ENCODE measurements at regions not wholly inside any gene's neighbourhood (a gene's known extent, or its start where the extent isn't known, plus 50 kb on each side); places are given as distances from the start of the nearest gene placed in this dataset.
A peak's percentile ranks its signal among the peaks of the same experiment; 100 is the strongest.

DNA sequence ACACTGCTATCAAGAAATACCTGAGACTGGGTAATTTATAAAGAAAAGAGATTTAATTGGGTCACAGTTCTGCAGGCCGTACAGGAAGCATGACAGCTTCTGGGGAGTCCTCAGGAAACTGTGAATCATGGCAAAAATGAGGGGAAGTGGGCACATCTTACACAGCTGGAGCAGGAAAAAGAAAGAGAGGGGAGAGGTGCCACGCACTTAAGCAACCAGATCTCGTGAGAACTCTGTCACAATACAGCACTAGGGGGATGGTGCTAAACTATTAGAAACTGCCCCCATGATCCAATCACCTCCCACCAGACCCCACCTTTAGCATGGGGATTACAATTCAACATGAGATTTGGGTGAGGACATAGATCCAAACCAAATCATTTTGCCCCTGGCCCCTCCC lies 105.5 kb upstream of the CPLX2 start:
- no peak for DNase-seq (ENCODE audit: low read depth)

DNA sequence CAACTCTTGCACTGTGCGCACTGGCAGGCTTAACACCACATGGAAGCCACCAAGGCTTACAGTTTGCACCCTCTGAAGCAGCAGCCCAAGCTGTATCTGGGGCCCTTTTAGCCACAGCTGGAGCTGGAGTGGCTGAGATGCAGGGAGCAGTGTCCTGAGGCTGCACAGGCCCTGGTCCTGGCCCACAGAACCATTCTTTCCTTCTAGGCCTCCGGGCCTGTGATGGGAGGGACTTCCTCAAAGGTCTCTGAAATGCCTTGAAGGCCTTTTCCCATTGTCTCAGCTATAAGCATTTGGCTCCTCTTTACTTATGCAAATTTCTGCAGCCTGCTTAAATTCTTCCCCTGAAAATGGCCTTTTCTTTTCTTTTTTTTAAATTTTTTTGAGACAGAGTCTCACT lies 104.4 kb upstream of the CPLX2 start:
- DNase-seq (ENCODE audit: low read depth) = no peak

DNA sequence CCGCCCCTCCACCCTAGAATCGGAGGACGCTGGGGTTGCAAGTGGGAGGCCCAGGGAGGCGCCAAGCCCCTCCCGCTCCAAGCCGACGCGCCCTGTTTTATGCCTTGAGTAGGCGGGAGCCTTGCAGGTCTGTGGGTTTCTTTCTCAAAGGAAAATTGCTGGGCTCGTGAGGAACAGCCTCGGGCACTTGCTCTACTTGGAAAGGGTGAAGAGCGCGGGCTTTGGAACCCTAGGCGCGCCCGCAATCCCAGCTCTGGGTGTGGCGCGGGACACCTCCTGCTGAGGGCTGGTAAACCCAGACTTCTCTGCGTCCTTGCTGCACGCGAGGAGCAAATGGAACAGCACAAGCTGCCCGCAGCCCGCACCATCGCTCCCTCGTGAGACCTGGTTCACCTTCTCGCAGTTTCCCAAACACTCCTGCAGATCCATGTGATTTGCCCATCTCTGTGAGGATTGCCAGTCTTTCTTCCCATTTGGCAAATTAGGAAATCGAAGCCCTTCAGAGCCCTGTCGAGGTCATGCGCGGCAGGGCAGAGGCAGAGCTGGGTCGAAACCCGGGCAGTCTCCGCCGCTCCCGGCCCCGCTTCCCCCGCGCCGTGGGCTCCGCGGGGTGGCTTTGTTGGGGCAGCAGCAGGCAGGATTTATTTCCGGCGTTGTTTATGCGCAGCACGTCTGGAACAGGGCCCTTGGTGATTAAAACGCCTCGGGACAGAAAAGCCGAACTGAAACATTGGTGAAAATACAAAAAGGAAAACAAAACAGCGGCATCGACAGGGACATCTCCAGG lies 98.4 kb upstream of the CPLX2 start:
- no peak for DNase-seq (ENCODE audit: low read depth)

DNA sequence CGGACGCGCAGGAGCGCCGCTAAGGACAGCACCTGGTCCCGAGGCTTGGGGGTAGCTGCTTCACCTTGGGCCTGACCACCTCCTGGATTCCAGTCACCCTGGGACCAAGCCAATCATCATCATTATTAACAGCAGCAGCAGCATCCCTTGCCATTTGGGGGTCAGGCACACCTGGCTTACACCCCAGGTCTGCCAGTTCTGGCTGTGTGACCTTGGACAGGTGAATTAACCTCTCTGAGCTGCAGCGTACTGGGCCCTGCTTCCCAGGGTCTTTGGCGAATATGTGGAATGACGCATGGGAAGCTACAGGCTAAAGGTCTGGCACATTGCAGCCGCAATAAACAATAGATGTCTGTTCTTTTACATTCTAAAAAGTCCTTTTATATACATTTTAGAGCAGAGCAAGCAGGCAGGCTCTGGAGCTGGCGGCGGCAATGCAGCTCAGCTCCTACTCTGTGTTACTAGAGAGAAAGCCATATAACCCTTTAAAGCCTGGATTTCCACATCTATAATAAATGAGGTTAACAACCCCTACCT lies 97.8 kb upstream of the CPLX2 start:
- no peak for DNase-seq (ENCODE audit: low read depth)

DNA sequence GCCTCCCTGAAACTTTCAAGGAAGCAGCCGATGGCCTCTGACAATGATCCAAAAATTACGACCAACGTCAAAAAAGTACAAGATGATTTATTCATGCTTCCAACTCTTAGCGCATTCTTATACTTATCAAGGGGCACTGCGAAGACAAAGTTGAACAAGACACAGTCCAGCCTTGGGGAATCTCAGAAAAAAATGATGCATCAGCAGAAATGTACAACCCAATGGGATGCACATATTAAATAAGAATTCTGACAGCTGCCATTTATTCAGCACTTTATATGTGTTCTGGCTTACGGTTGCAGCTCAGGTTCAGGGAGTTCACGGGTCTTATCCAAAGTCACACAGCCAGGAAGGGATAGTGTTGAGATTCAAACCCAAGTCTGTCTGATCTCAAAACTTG lies 96.0 kb upstream of the CPLX2 start:
- DNase-seq (ENCODE audit: low read depth) = no peak

DNA sequence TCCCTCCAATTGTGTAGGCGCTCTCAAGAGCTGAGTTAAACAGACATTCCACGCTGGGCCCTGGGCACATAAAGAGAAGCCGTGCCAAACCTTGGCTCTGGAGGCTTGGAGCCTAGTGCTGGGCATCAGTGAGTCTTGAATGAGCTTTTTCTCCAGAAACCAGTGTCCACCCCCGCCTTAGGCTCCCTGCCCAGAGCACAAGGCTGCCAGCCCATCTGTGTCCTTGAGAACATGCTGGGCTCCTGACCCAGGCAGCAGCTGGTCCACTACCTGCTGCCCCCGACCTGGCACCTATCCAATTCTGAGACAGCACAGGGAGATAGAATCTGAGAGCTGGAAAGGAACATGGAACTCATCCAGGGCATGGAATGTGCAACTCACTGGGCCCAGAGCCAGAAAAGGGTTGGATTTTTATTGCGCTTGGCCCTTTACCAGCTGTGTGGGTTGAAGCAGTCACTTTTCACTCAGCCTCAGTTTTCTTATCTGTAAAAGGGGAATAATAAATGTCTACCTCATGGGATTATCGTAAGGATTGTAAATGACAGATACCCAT lies 92.4 kb upstream of the CPLX2 start:
- no peak for DNase-seq (ENCODE audit: low read depth)

DNA sequence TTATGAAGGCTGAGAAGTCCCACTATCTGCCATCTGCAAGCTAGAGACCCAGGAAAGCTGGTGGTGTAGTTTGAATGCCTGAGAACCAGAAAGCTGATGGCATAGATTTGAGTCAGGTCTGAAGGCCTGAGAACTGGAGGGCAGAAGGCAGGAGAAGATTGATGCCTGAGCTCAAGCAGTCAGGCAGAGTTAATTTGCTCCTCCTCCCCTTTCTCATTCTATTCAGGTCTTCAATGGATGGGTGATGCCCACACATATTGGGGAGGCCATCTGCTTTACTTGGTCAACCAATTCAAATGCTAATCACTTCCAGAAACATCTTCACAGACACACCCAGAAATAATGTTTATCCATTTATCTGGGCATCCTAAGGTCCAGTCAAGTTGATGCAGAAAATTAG lies 87.6 kb upstream of the CPLX2 start:
- DNase-seq (ENCODE audit: low read depth) = no peak

DNA sequence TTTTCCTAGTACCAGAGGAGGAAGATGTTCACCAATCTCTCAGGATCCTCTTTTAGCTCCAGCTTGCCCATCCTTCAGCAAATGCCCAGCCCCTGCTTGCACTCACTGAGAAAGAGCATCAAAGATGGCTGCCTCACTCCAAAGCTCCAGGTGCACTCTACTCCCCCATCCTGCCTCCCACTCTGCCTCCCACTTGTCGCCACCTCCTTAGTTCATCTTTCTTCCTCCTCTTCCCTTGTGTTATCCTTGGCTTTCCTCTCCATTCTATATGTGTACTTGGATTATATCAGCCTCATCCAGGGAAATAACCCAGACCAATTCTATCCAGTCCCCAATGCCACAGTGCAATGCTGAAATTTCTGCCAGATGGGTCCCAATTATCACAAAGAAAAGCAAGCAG lies 87.1 kb upstream of the CPLX2 start:
- no peak for DNase-seq (ENCODE audit: low read depth)

DNA sequence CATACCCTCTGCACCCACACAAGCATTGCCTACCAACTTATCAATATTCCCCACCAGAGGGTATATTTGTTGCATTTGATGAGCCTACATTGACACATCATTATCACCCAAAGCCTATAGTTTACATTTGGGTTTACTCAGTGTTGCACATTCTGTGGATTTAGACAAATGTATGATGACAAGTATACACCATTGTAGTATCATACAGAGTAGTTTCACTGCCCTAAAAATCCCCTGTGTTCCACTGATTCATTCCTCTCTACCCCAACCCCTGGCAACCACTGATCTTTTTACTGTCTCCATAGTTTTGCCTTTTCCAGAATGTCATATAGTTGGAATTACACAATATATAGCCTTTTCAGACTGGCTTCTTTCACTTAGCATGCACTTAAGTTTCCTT lies 85.7 kb upstream of the CPLX2 start:
- DNase-seq (ENCODE audit: low read depth) = no peak

DNA sequence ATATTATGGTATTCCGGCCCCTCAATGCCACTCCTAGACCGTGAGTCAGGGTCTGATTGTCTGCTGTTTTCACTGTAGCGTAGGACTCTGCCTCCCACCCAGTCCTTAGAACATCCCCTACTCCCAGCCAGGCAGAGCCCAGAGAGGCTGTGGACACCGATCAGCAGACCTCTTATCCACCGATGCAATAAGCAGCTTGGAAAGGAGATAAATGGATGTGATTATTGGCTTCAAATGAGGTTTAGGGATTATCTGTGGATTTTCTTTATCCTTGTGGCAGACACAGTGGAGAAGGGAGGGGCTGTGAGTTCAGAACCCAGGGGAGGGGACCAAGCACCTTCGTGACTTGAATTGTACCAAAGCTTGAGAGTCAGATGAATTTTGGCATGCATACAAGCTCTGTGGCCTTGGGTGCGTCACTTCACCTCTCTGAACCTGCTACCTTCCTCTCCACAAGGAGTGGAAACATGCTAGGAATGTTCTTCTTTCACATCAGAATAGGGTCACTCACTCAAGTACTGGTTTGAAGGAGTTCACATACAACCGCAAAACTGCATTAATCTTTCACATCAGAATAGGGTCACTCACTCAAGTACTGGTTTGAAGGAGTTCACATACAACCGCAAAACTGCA lies 83.1 kb upstream of the CPLX2 start:
- no peak for DNase-seq (ENCODE audit: low read depth)

DNA sequence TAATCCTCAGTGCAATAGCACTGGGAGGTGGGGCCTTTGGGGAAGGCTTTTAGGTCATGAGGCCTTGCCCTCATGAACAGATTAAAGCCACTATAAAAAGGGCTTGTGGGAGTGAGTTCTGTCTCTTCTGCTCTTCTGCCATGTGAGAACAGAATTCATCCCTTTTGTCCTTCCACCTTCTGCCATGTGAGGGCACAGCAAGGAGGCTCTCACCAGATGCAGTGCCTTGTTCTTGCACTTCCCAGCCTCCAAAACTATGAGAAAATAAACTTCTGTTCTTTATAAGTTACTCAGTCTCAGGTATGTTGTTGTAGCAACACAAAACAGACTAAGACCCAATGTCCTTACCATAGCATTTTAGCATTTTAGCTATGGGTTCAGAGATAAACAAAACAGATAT lies 81.7 kb upstream of the CPLX2 start:
- no peak for DNase-seq (ENCODE audit: low read depth)

DNA sequence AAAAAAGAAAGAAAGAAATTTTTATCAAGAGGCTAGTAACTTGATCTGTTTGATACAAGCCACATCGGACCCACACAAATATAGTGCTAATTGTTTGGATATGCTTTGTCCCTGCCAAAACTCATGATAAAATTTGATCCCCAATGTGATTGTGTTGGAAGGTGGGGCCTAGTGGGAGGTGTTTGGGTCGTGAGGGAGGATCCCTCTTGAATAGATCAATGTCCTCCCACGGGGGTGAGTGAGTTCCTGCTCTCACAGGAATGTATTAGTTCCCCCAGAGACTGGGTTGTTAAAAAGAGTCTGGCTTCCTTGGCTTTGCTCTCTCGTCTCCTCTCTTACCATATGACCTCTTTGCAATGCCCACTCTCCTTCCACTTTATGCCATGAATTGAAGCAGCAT lies 80.6 kb upstream of the CPLX2 start:
- DNase-seq (ENCODE audit: low read depth) = no peak

DNA sequence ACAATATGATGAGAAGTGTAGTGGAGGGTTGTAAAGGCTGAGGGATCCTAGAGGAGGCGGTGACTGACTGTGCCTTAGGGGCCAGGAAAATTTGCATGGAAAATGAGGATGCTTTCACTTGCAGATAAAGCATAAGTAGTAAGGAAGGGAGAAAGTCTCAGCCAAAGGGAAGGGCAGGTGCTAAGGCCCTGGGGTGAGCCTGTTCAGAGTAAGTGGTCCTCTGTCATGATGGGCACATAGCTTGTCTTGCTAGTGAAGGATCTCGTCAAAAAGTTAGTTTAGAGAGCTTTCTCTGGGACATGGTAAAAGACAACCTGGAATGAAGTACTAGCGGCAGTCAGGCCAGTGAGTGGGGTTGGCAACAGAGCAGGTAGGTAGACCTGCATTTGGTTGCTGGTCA lies 75.4 kb upstream of the CPLX2 start:
- DNase-seq (ENCODE audit: low read depth) = no peak

DNA sequence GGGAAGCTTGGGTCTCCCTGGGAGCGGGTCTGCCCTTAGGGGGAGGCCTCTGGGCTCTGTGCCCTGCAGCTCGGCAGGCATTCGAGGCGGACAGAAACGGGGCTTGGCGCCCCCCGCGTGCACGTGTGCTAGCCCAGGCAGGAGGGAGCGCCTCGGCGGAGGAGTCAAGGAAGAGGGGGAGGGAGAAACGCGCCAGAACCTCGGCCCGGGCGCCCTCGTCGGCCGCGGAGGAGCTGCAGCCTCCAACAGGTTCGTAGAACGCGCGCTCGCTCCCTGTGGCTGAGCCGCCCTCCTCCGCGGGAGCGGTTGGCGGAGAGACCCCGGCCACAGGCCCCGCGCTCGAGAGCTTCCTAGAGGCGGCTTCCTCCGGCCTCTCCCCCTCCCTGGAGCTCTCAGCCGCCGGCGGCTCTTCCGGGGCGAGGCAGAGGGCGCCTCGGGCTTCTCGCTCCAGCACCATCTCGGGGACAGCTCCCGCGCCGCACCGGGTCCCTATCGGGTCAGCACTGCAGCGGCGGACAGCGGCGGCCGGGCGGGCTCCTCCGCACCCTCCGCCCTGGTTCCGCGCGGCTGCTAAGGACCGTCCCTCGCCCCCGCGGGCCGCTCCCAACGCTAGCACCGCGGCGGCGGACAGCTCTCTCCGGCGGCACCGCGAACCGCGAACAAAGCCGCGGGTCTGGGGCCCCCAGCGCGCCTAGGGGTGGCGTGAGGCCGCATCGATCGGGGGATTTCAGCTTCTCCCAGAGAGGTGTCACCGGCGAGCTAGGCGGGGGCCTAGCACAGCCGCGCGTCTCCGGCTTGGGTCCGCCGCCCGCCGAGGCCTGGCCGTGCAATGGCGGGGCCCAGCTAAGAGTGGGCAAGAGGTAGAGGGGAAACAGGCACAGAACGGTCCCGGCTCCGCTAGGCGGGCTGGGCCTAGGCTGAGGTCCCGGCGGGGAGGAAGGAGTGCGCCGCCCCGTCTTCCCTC lies 74.6 kb upstream of the CPLX2 start:
- peak; percentile 66 for DNase-seq (ENCODE audit: low read depth)

DNA sequence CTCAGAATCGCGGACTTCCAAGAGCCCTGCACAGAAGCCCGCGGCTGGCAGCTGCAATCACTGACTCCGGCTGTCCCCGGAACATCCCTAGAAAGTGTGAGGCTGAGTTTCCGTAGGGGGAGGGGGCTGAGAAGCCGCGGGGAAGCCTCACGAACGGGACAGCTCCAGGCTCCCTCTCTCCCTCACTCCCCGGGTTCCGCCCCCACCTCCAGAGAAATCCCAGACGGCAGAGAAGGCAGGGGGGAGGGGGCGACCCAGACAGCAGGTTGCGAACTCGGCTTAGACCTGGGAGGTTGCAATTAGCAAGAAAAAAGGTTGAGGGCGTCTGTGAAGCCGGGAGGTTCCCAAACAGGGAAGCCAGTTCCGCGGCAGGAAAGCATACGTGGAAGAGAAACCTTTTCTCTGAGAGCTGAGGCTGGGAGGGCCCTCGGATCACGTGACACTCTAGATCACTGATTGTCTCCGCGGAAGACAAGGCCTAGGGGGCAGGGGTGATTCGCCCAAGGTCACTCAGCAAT lies 73.8 kb upstream of the CPLX2 start:
- no peak for DNase-seq (ENCODE audit: low read depth)

DNA sequence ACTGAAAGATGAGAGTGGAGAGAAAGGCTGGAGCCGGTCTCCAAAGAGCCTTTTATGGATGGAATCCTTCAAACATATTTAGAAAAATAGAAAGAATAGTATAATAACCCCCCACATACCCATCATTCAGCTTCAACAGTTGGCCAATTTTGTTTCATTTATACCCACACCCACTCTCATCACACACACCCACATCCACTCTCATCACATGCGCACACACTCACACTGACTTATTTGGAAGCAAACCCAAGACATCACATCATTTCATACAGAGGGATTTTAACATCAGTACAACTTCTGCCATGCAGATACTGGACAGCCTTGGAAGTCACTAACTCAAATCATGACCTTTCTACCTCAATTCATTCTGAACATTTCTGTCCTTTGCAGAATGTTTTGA lies 72.8 kb upstream of the CPLX2 start:
- no peak for DNase-seq (ENCODE audit: low read depth)

DNA sequence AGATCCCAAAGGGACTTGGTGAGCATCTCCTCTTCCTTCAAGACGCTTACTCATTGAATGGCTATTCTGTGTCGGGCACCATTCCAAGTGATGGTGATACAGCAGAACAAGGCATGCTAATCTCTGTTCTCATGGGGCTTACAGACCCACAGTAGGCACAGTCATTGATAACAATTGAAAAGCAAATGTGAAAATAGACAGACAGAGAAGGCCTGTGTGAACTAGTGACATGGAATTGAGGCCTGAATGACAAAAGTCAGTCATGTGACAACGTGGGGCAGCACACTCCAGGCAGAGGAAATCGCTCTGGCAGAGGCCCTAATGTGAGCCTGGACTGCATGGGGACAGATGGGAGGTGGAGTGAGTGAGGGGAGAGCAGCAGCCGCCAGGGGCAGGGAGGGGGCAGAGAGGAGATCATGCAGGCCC lies 70.7 kb upstream of the CPLX2 start:
- no peak for DNase-seq (ENCODE audit: low read depth)

DNA sequence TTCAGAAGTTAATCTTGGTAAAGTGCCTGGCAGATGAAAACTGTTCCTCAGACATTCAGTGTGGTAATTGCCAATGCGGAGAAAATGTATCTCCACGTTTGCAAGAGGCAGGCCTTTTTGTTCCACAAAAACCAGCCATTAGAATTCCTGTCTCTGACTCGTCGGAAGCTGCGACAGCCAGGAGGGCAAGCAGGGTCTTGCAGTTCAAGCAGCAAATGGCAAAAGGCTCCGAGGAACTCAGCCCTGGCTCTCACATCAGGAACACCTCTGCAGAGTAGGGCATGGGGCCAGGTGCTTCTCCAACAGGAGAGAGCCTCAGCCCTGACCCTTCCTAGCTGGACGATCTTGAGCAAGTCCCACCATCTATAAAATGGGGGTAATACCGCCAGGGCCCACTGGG lies 69.0 kb upstream of the CPLX2 start:
- no peak for DNase-seq (ENCODE audit: low read depth)

DNA sequence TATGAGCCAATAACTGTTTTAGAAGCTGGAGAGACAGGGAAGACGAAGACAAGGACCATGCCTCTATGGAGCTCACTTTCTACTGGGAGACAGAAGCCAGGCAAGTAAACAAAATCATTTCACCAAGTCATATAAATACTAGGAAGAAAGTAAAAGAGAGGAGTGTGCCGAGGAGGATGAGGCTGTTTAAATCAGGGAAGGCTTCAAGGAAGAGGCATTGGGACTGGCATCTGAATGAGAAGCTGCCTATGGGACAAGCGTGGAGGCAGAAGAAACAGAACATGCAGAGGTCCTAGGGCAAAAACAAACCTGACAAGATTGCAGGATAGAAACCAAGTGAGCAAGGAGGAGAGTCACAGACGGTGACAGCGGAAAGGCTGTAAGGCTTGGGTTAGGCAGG lies 68.1 kb upstream of the CPLX2 start:
- no peak for DNase-seq (ENCODE audit: low read depth)

DNA sequence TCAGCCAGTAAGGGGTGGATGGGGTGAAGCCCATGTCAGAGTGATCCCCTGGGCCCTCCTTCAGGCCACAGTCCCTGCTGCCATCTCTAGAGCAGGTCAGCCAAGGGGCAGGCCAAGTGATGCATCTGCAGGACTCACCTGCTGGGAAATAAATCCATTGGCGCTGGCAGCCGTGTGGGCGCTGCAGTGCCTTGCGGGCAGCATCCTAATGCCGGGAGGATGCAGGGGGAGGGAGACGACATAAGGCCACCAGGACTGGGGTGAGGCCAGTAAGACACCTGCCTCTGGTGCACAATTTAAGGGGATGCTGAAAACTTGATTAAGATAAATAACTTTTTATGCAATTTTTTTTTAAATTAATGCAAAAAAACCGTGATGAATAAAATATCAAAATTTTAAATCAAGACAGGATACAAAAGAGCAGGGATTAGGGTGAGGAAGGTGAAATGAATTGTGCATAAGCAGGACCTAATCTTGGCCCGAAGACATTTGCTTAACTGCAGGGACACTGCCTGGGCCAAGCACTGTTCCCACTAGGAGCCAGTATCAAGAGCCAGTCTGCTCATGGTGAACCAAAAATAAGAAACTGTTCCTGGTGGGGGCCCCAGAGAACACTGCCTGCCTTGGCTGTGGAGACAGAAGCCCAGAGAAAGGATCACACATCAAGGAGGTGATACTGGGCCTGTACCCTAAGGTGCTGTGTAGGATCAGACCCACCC lies 67.5 kb upstream of the CPLX2 start:
- no peak for DNase-seq (ENCODE audit: low read depth)

DNA sequence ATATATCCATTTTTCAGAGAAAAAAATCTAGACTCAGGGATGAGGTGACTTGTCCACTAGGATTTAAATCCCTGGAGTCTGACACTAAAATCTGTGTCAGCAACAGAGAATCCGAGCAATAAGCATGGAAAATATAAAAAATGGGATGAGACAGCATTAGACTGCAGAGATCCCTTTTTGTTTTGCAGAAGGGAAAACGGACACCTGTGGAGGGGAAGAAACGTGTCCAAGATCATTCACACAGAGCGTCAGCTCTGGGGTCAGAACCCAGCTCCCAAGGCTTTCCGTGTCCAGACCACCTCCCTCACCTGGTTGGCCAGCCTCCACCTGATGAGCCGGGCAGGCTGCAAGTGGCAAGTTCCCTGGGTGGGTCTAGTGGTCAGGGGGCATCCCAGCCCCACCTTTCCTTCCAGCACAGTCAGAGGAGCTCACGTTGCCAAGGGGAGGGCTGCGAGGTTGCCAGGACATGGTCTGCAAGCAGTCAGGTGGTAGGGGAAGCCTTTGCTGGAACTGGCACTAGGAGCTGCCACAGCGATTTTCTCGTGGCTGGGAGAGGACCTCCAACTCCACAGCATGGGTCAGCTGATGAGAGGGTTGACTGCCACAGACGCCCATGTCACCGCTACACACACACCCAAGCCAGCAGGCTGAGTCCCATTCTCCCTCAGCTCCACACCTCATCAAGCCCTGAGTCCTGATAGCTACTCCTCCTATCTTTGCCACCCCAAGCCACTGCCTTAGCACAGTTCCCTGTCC lies 65.9 kb upstream of the CPLX2 start:
- no peak for DNase-seq (ENCODE audit: low read depth)

Measured in activated T-cell treated with anti-CD3 and anti-CD28 coated beads for 1 hour (primary cell).